Neural cell (in vitro differentiated cells): ENCODE measurements at regions not wholly inside any gene's neighbourhood (a gene's known extent, or its start where the extent isn't known, plus 50 kb on each side); places are given as distances from the start of the nearest gene placed in this dataset.

Experiments
- SMC3 ChIP-seq: fragments of 450-650 bp; conservative IDR thresholded peaks from 2 replicates; pipeline ENCODE4 v1.6.1; 2014; ENCODE audit warnings: antibody characterized with exemption, mild to moderate bottlenecking, moderate library complexity; ENCODE audit not compliant: poor library complexity
- TF ChIP-seq, protein P1 (sequence below): fragments of 450-650 bp; IDR thresholded peaks from 2 replicates; pipeline ENCODE4 v1.5.1; 2014; ENCODE audit warnings: antibody characterized with exemption, mild to moderate bottlenecking, moderate library complexity; ENCODE audit not compliant: poor library complexity, severe bottlenecking

DNA sequence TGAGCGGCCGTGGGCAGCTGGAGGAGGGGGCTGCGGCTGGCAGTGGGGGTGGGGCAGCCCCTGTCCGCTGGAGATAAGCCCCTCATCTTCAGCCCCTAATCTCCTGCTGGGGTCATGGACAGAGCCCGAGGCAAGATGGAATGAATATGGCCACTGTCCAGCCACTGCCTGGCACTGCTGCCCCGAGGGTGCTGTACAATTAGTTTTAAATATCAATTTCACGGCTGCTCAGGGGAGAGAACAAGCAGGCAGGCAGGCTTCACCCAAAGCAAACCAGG, 64.1 kb upstream of the NKX1-1 start:
- TF ChIP-seq, protein P1, sequence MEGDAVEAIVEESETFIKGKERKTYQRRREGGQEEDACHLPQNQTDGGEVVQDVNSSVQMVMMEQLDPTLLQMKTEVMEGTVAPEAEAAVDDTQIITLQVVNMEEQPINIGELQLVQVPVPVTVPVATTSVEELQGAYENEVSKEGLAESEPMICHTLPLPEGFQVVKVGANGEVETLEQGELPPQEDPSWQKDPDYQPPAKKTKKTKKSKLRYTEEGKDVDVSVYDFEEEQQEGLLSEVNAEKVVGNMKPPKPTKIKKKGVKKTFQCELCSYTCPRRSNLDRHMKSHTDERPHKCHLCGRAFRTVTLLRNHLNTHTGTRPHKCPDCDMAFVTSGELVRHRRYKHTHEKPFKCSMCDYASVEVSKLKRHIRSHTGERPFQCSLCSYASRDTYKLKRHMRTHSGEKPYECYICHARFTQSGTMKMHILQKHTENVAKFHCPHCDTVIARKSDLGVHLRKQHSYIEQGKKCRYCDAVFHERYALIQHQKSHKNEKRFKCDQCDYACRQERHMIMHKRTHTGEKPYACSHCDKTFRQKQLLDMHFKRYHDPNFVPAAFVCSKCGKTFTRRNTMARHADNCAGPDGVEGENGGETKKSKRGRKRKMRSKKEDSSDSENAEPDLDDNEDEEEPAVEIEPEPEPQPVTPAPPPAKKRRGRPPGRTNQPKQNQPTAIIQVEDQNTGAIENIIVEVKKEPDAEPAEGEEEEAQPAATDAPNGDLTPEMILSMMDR = no peak
- no peak for TF ChIP-seq SMC3
